ENCODE measurements at regions not wholly inside any gene's neighbourhood (a gene's known extent, or its start where the extent isn't known, plus 50 kb on each side); places are given as distances from the start of the nearest gene placed in this dataset.

DNA sequence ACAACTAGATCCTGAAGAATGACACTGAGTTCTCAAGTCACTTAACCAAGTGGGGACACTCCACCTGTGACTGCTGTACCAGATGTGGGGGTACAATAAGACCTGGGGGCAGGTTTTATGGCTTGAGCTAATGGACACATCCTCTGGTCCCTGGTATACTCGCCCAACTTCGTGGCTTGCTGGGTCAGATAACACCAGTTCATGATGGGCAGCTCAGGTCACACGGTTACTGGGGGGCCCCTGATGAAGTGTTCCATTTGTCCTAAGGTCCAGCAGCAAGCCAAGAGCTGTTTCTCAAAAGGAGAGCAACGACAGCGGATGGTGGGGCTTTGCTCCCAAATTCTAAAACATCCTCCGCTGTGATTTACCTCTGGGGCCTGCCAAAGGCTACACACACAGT lies 1368.4 kb downstream of the BRD1 start:
- TF ChIP-seq, protein P1, sequence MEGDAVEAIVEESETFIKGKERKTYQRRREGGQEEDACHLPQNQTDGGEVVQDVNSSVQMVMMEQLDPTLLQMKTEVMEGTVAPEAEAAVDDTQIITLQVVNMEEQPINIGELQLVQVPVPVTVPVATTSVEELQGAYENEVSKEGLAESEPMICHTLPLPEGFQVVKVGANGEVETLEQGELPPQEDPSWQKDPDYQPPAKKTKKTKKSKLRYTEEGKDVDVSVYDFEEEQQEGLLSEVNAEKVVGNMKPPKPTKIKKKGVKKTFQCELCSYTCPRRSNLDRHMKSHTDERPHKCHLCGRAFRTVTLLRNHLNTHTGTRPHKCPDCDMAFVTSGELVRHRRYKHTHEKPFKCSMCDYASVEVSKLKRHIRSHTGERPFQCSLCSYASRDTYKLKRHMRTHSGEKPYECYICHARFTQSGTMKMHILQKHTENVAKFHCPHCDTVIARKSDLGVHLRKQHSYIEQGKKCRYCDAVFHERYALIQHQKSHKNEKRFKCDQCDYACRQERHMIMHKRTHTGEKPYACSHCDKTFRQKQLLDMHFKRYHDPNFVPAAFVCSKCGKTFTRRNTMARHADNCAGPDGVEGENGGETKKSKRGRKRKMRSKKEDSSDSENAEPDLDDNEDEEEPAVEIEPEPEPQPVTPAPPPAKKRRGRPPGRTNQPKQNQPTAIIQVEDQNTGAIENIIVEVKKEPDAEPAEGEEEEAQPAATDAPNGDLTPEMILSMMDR (IDR thresholded peaks at IDR 0.05), result no peak
- TF ChIP-seq POLR2A (IDR thresholded peaks at IDR 0.05) (no peak), EP300 (IDR thresholded peaks at IDR 0.05) (no peak)

Measured in tibial nerve (tissue), 4 donors.